Nucleus accumbens (tissue), 56 donors: ENCODE measurements at regions not wholly inside any gene's neighbourhood (a gene's known extent, or its start where the extent isn't known, plus 50 kb on each side); places are given as distances from the start of the nearest gene placed in this dataset.
"Not testable (repeated sequence)": the region's sequence is repeated elsewhere in the genome, so short reads cannot be mapped to it uniquely, and the experiment has no call there.

Source experiments
- DNase-seq, 56 donors: peaks; one replicate each; lab custom pipeline; 2025; lab: John Stamatoyannopoulos, UW

GRCh38 chr5:97234380-97234779, 51.3 kb upstream of the RIOK2 start:
- DNase-seq = not testable (repeated sequence)

- DNase-seq = no peak
Observed at GRCh38 chr5:97242341-97242740, 59.3 kb upstream of the RIOK2 start.

GRCh38 chr5:97243353-97243752, 60.3 kb upstream of the RIOK2 start:
- DNase-seq = no peak

- DNase-seq = no peak
Observed at GRCh38 chr5:97245386-97245785, 62.3 kb upstream of the RIOK2 start.

GRCh38 chr5:97250113-97250512, 67.1 kb upstream of the RIOK2 start:
- DNase-seq = no peak

GRCh38 chr5:97266076-97266475, 83.0 kb upstream of the RIOK2 start:
- DNase-seq = no peak

- peak in 20 of 56 donors; percentile 0 to 59 (median 27) for DNase-seq
Observed at GRCh38 chr5:97266576-97266975, 83.5 kb upstream of the RIOK2 start.

- DNase-seq = peak in 1 of 56 donors; percentile 1
Observed at GRCh38 chr5:97267767-97268166, 84.7 kb upstream of the RIOK2 start.

- no peak for DNase-seq
Observed at GRCh38 chr5:97276474-97277120, 93.5 kb upstream of the RIOK2 start.

GRCh38 chr5:97281257-97281656, 98.2 kb upstream of the RIOK2 start:
- no peak for DNase-seq

GRCh38 chr5:97297063-97297703, 114.1 kb upstream of the RIOK2 start:
- peak in 13 of 56 donors; percentile 1 to 29 (median 11) for DNase-seq

GRCh38 chr5:97297704-97298091, 114.7 kb upstream of the RIOK2 start:
- no peak for DNase-seq

- DNase-seq = not testable (repeated sequence)
Observed at GRCh38 chr5:97301181-97301580, 118.1 kb upstream of the RIOK2 start.

- no peak for DNase-seq
Observed at GRCh38 chr5:97338729-97339128, 155.7 kb upstream of the RIOK2 start.

GRCh38 chr5:97355775-97356174, 172.7 kb upstream of the RIOK2 start:
- no peak for DNase-seq

- no peak for DNase-seq
Observed at GRCh38 chr5:97363577-97363976, 180.5 kb upstream of the RIOK2 start.

- DNase-seq = no peak
Observed at GRCh38 chr5:97364731-97365130, 181.7 kb upstream of the RIOK2 start.

- DNase-seq = no peak
Observed at GRCh38 chr5:97365163-97365845, 182.3 kb upstream of the RIOK2 start.

- no peak for DNase-seq
Observed at GRCh38 chr5:97365918-97366317, 182.9 kb upstream of the RIOK2 start.

- no peak for DNase-seq
Observed at GRCh38 chr5:97375959-97376358, 192.9 kb upstream of the RIOK2 start.

GRCh38 chr5:97377582-97377981, 194.5 kb upstream of the RIOK2 start:
- DNase-seq = no peak

- DNase-seq = no peak
Observed at GRCh38 chr5:97383996-97384395, 200.9 kb upstream of the RIOK2 start.
